CD4-positive, alpha-beta T cell (primary cell): ENCODE measurements at regions not wholly inside any gene's neighbourhood (a gene's known extent, or its start where the extent isn't known, plus 50 kb on each side); places are given as distances from the start of the nearest gene placed in this dataset.

ENCODE experiments used
- ATAC-seq: fragments of 200-7000 bp; cut with Tn5 transposase; one replicate; pipeline ENCODE4 v1.10.0; 2022; ENCODE audit warnings: mild to moderate bottlenecking; ENCODE audit not compliant: poor library complexity
- CTCF ChIA-PET: fragments of 350-600 bp; sonication (Branson Sonifier 250); formaldehyde crosslinking; loops from one replicate; lab custom pipeline; 2021; ENCODE audit warnings: antibody characterized with exemption, inconsistent platforms; lab: Charles Lee
- POLR2A ChIA-PET: fragments of 350-600 bp; sonication (Branson Sonifier 250); formaldehyde crosslinking; loops from one replicate; lab custom pipeline; 2021; ENCODE audit warnings: antibody characterized with exemption, inconsistent platforms; lab: Charles Lee
- DNase-seq, 14 experiments: peaks; one replicate each; pipeline ENCODE4 v3.0.0-alpha.2; 2013 to 2020; ENCODE audit warnings: mixed read lengths in 2 of 14
- H3K27ac ChIP-seq, 2 donors: one replicate each; pipeline versions ENCODE4 v1.5.1 to v1.7.0; 2013; ENCODE audit warnings: low read length in 2 of 2, low read depth in 1 of 2, mild to moderate bottlenecking in 1 of 2
- H3K27me3 ChIP-seq, 2 experiments: 1 replicate in 1 of 2; 2 replicates in 1 of 2; pipeline versions ENCODE4 v1.6.1 to v1.7.0; 2013; ENCODE audit warnings: low read length in 2 of 2, control low read depth in 1 of 2, mild to moderate bottlenecking in 1 of 2, moderate library complexity in 1 of 2; ENCODE audit not compliant: insufficient read depth in 2 of 2, control insufficient read depth in 1 of 2
- H3K36me3 ChIP-seq: one replicate; pipeline ENCODE4 v1.6.1; 2013; ENCODE audit warnings: low read length, control low read depth; ENCODE audit not compliant: insufficient read depth
- H3K4me1 ChIP-seq: one replicate; pipeline ENCODE4 v1.6.1; 2013; ENCODE audit warnings: low read length, control low read depth; ENCODE audit not compliant: insufficient read depth
- H3K4me3 ChIP-seq: one replicate; pipeline ENCODE4 v1.5.1; 2013; ENCODE audit warnings: mild to moderate bottlenecking, low read length, moderate library complexity
- H3K9me3 ChIP-seq, 2 experiments: 1 replicate in 1 of 2; 2 replicates in 1 of 2; pipeline versions ENCODE4 v1.6.1 to v1.7.0; 2013; ENCODE audit warnings: low read length in 2 of 2, mild to moderate bottlenecking in 2 of 2, control low read depth in 1 of 2, moderate library complexity in 1 of 2; ENCODE audit not compliant: control insufficient read depth in 1 of 2, insufficient read depth in 1 of 2
- H3K27ac Mint-ChIP-seq: one replicate; pipeline ENCODE4 v1.8.0; 2020; ENCODE audit warnings: mixed read lengths
- H3K27me3 Mint-ChIP-seq: one replicate; pipeline ENCODE4 v1.8.0; 2021; ENCODE audit warnings: mixed read lengths
- H3K36me3 Mint-ChIP-seq: one replicate; pipeline ENCODE4 v1.8.0; 2021; ENCODE audit warnings: low read depth, mixed read lengths
- H3K4me1 Mint-ChIP-seq: one replicate; pipeline ENCODE4 v1.8.0; 2021; ENCODE audit warnings: low read depth, mixed read lengths
- H3K4me3 Mint-ChIP-seq: one replicate; pipeline ENCODE4 v1.8.0; 2020; ENCODE audit warnings: mild to moderate bottlenecking, mixed read lengths
- H3K9me3 Mint-ChIP-seq: one replicate; pipeline ENCODE4 v1.8.0; 2020; ENCODE audit warnings: mixed read lengths
- intact Hi-C, 2 experiments: fragments of 100-400 bp; cut with DNase I in 1 of 2; cut with micrococcal nuclease in 1 of 2; formaldehyde crosslinking; loops; one replicate each; pipeline versions ENCODE4 v1.15.1 to v1.9.0; 2023 to 2025; cut with DNase I, micrococcal nuclease
- TF ChIP-seq, protein P1 (sequence below): fragments of 200-600 bp; IDR thresholded peaks from one replicate; pipeline ENCODE4 v1.8.0; 2022; ENCODE audit warnings: antibody characterized with exemption, mild to moderate bottlenecking

DNA sequence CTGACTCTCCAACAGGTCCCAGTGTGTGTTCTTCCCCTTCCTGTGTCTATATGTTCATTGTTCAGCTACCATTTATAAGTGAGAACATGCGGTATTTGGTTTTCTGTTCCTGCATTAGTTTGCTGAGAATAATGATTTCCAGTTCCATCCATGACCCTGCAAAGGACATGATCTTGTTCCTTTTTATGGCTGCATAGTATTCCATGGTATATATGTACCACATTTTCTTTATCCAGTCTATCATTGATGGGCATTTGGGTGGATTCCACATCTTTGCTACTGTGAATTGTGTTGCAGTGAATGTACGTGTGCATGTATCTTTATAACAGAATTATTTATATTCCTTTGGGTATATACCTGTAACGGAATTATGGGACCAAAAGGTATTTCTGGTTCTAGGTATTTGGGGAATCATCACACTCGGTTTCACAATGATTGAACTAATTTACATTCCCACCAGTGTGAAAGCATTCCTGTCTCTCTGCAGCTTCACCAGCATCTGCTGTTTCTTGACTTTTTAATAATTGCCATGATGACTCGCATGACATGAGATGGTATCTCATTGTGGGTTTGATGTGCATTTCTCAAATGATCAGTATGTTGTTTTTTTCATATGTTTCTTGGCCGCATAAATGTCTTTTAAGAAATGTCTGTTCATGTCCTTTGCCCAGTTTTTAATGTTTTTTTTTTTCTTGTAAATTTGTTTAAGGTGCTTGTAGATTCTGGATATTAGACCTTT is 60.2 kb downstream of the LSMEM1 start:
- TF ChIP-seq, protein P1, sequence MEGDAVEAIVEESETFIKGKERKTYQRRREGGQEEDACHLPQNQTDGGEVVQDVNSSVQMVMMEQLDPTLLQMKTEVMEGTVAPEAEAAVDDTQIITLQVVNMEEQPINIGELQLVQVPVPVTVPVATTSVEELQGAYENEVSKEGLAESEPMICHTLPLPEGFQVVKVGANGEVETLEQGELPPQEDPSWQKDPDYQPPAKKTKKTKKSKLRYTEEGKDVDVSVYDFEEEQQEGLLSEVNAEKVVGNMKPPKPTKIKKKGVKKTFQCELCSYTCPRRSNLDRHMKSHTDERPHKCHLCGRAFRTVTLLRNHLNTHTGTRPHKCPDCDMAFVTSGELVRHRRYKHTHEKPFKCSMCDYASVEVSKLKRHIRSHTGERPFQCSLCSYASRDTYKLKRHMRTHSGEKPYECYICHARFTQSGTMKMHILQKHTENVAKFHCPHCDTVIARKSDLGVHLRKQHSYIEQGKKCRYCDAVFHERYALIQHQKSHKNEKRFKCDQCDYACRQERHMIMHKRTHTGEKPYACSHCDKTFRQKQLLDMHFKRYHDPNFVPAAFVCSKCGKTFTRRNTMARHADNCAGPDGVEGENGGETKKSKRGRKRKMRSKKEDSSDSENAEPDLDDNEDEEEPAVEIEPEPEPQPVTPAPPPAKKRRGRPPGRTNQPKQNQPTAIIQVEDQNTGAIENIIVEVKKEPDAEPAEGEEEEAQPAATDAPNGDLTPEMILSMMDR = no peak
- Histone ChIP-seq H3K27me3 (peaks cover 0 to 9% of the 10 kb centered on the region in 2 experiments), H3K36me3 (no peaks in the 10 kb centered on the region), H3K9me3 (no peaks in the 10 kb centered on the region), H3K4me1 (no peaks in the 10 kb centered on the region), H3K27ac (no peak overlapping the region), H3K4me3 (no peak overlapping the region)
- peaks cover 2% of the 10 kb centered on the region for H3K9me3 Mint-ChIP-seq
- H3K27me3 Mint-ChIP-seq = peaks cover 35% of the 10 kb centered on the region
- H3K36me3 Mint-ChIP-seq = no peaks in the 10 kb centered on the region
- intact Hi-C loops = no loop called here
- POLR2A ChIA-PET = no interaction called here
- no peaks in the 10 kb centered on the region for H3K4me1 Mint-ChIP-seq
- no peak for DNase-seq
- no peak overlapping the region for H3K27ac Mint-ChIP-seq
- CTCF ChIA-PET = no interaction called here
- ATAC-seq = no peak
- no peak overlapping the region for H3K4me3 Mint-ChIP-seq

DNA sequence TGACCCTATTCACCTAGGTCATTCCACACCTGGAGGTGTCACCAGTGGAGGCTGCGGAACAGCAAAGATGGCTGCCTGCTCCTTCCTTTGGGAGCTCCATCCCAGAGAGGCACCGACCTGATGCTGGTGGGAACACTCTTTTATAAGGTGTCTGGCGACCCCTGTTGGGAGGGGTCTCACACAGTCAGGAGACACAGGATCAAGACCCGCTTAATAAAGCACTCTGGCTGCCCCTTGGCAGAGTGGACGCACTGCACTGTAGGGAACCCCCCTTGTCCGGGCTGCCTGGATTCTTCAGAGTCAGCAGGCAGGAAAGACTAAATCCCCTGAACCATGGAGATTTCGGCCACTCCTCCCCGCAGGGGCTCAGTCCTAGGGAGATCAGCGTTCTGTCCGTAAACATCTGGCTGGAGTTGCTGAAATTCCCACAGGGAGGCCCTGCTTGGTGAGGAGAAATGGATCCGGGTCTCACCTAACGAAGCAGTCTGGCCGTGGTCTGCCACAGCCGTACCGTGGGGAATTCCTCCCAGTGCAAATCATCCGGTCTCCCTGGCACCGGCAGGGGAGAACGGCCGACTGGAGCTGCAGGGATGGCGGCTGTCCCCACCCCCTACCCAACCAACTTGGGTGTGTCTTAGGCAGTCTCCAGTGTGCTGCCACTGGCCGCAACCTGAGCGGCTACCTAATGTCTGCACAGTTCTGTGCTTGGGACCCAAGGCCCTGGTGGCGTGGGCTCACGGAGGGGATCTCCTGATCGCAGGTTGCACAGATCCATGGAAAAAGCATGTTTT is 66.1 kb downstream of the LSMEM1 start:
- intact Hi-C loops = no loop called here
- CTCF ChIA-PET = no interaction called here

DNA sequence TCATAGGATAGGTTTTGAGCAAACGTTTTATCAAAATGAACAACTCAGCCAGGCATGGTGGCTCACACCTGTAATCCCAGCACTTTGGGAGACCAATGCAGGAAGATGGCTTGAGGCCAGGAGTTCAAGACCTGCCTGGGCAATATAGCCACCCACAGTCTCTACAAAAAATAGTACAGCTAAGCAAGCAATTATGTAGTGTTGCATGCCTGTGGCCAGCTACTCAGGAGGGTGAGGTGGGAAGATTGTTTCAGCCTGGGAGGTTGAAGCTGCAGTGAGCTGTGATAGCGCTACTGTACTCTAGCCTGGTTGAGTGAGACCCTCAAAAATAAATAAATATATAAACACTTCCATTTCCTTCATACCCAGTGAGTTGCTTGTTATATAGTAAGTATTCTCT is 67.1 kb downstream of the LSMEM1 start:
- H3K36me3 Mint-ChIP-seq = no peaks in the 10 kb centered on the region
- peaks cover 0 to 8% of the 10 kb centered on the region in 2 experiments for H3K9me3 ChIP-seq
- intact Hi-C loops = no loop called here

More for the DNA sequence above, 66.1 kb downstream of the LSMEM1 start:
- peaks cover 5 to 8% of the 10 kb centered on the region in 2 experiments for H3K27me3 ChIP-seq
- Mint-ChIP-seq H3K9me3 (no peaks in the 10 kb centered on the region), H3K36me3 (no peaks in the 10 kb centered on the region), H3K27me3 (peaks cover 32% of the 10 kb centered on the region), H3K27ac (no peak overlapping the region), H3K4me1 (no peaks in the 10 kb centered on the region), H3K4me3 (no peak overlapping the region)
- ATAC-seq = no peak
- H3K4me1 ChIP-seq = no peaks in the 10 kb centered on the region
- no peak overlapping the region for H3K4me3 ChIP-seq
- no peaks in the 10 kb centered on the region for H3K36me3 ChIP-seq
- H3K9me3 ChIP-seq = peaks cover 0 to 8% of the 10 kb centered on the region in 2 experiments
- no peak for DNase-seq
- H3K27ac ChIP-seq = no peak overlapping the region
- TF ChIP-seq, protein P1 = no peak
- POLR2A ChIA-PET = no interaction called here

More for the DNA sequence above, 67.1 kb downstream of the LSMEM1 start:
- H3K27ac ChIP-seq = no peak overlapping the region
- Mint-ChIP-seq H3K4me3 (no peak overlapping the region), H3K4me1 (no peaks in the 10 kb centered on the region), H3K27ac (no peak overlapping the region), H3K9me3 (no peaks in the 10 kb centered on the region), H3K27me3 (peaks cover 32% of the 10 kb centered on the region)
- ChIA-PET CTCF (no interaction called here), POLR2A (no interaction called here)
- no peak overlapping the region for H3K4me3 ChIP-seq
- H3K27me3 ChIP-seq = peaks cover 5 to 8% of the 10 kb centered on the region in 2 experiments
- H3K4me1 ChIP-seq = no peaks in the 10 kb centered on the region
- no peaks in the 10 kb centered on the region for H3K36me3 ChIP-seq
- TF ChIP-seq, protein P1 = no peak
- ATAC-seq (no peak), DNase-seq (no peak)
